ENCODE measurements at regions not wholly inside any gene's neighbourhood (a gene's known extent, or its start where the extent isn't known, plus 50 kb on each side); places are given as distances from the start of the nearest gene placed in this dataset.
A peak's percentile ranks its signal among the peaks of the same experiment; 100 is the strongest.

DNA sequence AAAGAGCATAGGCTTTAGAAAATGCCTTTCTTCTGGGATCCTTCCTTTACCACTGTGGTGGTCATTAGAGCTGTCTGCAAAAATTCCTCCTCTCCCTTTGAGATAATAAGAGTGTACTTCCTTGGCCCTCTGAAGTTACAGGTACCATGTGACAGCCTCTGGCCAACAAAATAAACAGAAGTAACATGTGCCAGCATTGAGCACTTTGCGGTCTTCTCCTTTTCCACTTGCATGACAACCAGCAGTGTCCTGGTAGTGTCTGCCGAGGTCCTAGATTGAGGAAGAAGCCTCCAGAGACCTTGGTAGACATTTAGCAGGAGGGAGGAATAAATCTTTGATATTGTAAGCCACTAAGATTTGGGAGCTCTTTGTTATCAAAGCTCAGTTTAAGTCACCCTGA lies 87.5 kb upstream of the ARID1B start:
- no peak for TF ChIP-seq CTCF (IDR thresholded peaks at IDR 0.05; ENCODE audit: borderline replicate concordance, insufficient read depth, low read depth, low read length)
- no peak overlapping the region for H3K4me3 ChIP-seq (ENCODE audit: low read depth, low read length)

GRCh38 chr6:156688620-156688971 lies 88.6 kb upstream of the ARID1B start:
- no peak for TF ChIP-seq CTCF (IDR thresholded peaks at IDR 0.05; ENCODE audit: borderline replicate concordance, insufficient read depth, low read depth, low read length)
- no peak overlapping the region for H3K4me3 ChIP-seq (ENCODE audit: low read depth, low read length)

DNA sequence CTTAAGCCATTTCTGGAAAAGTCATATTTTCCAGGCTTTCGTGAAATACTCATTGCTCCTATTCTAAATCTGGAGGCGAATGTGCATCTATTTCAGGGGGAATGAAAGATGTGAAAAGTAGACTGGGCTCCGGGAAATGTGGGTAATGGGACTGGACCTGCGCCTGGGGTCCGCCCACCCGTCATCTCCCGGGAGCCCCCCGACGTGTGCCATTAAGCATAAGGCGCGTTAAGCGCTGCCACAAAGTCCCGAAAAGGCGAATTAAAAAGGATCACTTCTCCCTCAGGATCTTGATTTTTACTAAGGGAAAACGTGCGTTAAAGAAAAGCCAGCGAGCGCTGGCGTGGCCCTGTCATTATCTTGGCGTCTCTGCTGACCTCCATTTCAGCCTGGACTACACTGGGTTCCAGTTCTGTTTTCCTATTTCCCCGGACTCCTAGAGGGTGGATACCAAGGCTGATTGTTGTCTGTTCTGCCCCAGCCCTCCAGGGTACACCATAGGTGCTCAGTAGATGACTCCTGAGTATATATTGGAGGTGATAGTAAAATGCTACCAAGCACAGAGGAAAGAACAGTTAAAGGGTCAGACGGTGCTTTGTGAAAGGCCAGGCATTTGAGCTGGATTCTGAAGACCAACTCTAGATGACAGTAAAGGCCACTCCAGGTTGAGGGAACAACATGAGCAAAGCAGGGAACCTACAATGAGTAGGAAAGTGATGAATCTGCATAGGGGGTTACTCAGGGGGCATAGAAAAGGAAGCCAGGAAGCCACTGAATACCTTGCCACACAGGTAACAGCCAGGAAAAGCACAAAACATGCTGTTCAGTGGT lies 89.2 kb upstream of the ARID1B start:
- no peak for TF ChIP-seq CTCF (IDR thresholded peaks at IDR 0.05; ENCODE audit: borderline replicate concordance, insufficient read depth, low read depth, low read length)
- H3K4me3 ChIP-seq (ENCODE audit: low read depth, low read length), result peak overlapping the region; percentile 53

GRCh38 chr6:156686995-156687788 lies 90.0 kb upstream of the ARID1B start:
- H3K4me3 ChIP-seq (ENCODE audit: low read depth, low read length), result peak overlapping the region; percentile 71
- no peak for TF ChIP-seq CTCF (IDR thresholded peaks at IDR 0.05; ENCODE audit: borderline replicate concordance, insufficient read depth, low read depth, low read length)

- no peak for TF ChIP-seq CTCF (IDR thresholded peaks at IDR 0.05; ENCODE audit: borderline replicate concordance, insufficient read depth, low read depth, low read length)
- peak overlapping the region; percentile 71 for H3K4me3 ChIP-seq (ENCODE audit: low read depth, low read length)
Observed at GRCh38 chr6:156686301-156686994, 90.7 kb upstream of the ARID1B start.

DNA sequence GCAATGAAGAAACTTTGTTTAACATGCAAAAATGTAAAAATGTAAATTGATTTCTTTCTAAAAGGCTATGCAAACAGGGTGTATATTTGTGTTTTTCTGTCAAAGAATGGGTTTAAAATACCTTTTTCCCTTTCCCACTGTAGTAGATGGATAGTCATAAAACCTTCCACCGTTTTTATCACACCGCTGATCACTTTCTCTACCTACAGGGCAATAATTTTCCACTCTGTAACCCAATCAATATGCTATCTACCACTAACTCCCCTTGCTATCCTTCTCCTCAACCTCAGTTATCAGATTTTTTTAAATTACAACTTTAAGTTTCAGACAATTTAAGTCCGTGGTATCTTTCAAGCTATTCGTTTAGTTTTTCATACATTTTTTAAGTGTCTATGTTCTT lies 91.4 kb upstream of the ARID1B start:
- no peak for TF ChIP-seq CTCF (IDR thresholded peaks at IDR 0.05; ENCODE audit: borderline replicate concordance, insufficient read depth, low read depth, low read length)
- no peak overlapping the region for H3K4me3 ChIP-seq (ENCODE audit: low read depth, low read length)
